ENCODE measurements at regions not wholly inside any gene's neighbourhood (a gene's known extent, or its start where the extent isn't known, plus 50 kb on each side); places are given as distances from the start of the nearest gene placed in this dataset.

DNA sequence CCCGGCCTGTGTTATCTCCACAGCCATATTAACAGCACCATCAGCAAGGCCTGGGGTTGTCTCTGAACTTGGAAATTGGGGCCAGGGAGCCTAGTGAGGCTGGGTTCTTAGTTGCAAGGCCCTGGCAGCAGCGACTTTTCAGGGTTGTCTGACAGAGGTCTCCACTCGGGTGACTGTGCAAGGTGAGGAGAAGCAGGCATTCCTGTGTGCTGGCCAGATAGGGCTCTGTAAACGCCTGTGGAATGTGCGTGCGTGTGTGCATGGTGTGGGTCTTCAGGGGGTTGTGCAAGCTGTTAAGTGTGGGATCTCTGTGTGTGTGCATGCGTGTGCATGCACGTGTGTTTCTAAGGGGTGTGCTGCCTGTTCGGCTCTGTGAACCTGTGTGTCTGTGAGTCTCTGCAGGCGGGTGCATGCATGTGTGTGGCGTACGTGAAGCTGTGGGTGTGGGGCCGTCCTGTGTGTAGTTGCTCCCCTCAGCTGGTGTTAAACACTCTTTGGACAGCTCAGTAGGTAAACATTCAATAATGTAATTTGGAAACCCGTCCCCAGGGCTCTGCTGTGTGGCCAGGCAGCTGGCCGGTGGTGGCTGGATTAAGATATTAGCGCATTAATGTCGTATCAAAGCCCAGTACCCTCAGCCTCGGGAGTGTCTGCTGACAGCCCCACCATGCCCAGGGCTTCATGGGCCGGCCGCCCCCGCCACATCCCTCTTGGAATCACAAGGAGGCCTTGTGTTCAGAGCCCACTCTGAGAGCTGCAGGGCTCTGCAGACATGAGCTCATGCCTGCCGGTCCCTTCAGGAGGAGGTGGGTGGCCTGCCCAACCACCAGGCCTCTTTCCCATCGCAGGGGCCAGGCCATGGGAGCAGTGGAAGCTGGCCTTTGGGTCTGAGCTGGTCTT is 189.9 kb downstream of the FOXD2 start:
- ChIA-PET CTCF (interaction anchor here (0.6 to 1.2 kb wide), 3 partner anchors 78 to 99 kb away, joined by 3 read pairs; no protein-coding TSS in a partner anchor), POLR2A (interaction anchor here (0.9 kb wide), 1 partner anchor 81 kb away, joined by 3 read pairs; no protein-coding TSS in a partner anchor)
- TF ChIP-seq FOXA1 (IDR thresholded peaks at IDR 0.05) (no peak), CTBP1 (IDR thresholded peaks at IDR 0.05; ENCODE audit: borderline replicate concordance) (no peak), HDGF (IDR thresholded peaks at IDR 0.05; ENCODE audit: borderline replicate concordance) (no peak)
- no peak for DNase-seq (ENCODE audit: extremely low spot score)

DNA sequence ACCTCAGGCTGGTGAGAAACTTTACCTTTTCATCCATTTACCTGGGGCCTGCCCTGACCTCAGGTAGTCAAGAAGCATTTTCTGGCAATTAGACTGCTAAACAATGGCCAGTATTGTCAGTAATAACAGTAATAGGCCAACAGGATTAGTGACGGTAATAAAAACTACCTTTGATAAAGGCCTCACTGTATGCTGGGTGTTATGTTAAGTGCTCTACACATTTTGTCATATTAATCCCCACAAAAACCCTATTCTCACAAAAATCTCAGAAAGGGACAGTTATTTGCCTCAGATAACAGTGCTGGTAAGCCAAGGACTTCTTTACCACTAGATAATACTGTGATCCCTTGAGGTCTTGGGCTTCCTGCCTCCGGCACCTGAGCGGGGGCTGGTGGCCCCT is 191.4 kb downstream of the FOXD2 start:
- POLR2A ChIA-PET, result no interaction called here
- CTCF ChIA-PET, result no interaction called here
- TF ChIP-seq FOXK2 (IDR thresholded peaks at IDR 0.05) (no peak), PKNOX1 (IDR thresholded peaks at IDR 0.05) (no peak), ELF4 (IDR thresholded peaks at IDR 0.05) (no peak), SUZ12 (IDR thresholded peaks at IDR 0.05) (no peak), SP1 (IDR thresholded peaks at IDR 0.05) (no peak), CTBP1 (IDR thresholded peaks at IDR 0.05; ENCODE audit: borderline replicate concordance) (no peak)
- no peak for DNase-seq (ENCODE audit: extremely low spot score)

GRCh38 chr1:47630346-47630745 is 192.5 kb downstream of the FOXD2 start:
- ChIA-PET CTCF (interaction anchor here (1.0 to 1.4 kb wide), 2 partner anchors 57 to 193 kb away, joined by 3 to 4 read pairs; no protein-coding TSS in a partner anchor), POLR2A (interaction anchor here (0.7 kb wide), 1 partner anchor 194 kb away, joined by 3 read pairs; no protein-coding TSS in a partner anchor)
- no peak for DNase-seq (ENCODE audit: extremely low spot score)
- TF ChIP-seq ARNT (IDR thresholded peaks at IDR 0.05) (no peak), PKNOX1 (IDR thresholded peaks at IDR 0.05) (no peak), LEF1 (IDR thresholded peaks at IDR 0.05; ENCODE audit: borderline replicate concordance) (no peak), NFRKB (IDR thresholded peaks at IDR 0.05) (no peak), ELF4 (IDR thresholded peaks at IDR 0.05) (no peak)

DNA sequence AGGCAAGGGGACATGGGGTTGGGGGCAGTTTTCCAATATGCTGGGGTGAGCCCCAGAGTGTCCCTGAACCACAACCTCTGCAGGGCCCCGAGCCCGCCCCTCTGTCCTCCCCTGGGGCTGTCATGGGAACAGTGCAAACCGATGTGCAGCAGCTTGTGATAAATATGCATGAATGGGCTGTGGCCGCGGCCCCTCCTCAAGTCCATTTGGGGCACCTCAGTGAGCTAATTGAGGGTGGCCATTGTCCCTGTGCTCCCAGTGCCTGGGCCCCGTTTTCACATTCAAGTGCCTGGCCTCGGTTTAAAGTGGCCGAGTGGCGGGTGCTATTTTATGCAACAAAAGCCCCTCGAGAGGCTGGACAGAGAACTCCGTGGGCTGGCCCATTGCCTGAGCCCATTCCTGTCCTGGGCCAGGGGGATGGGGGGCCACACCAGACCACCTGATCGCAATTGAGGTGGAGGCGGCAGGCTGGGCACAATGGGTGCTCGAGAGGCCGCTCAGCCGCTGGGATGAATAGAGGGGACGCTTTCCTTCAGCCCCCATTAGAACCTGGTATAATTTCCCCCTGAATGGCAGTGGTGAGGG is 193.7 kb downstream of the FOXD2 start:
- CTCF ChIA-PET, result interaction anchor here (1.0 to 1.4 kb wide), 3 partner anchors 55 to 194 kb away, joined by 3 to 4 read pairs (median 3); no protein-coding TSS in a partner anchor
- TF ChIP-seq SUZ12 (IDR thresholded peaks at IDR 0.05) (no peak), PKNOX1 (IDR thresholded peaks at IDR 0.05) (no peak), L3MBTL2 (conservative IDR thresholded peaks at IDR 0.05) (no peak), FOXK2 (IDR thresholded peaks at IDR 0.05) (no peak), BHLHE40 (IDR thresholded peaks at IDR 0.05; ENCODE audit: borderline replicate concordance) (no peak), CTBP1 (IDR thresholded peaks at IDR 0.05; ENCODE audit: borderline replicate concordance) (no peak), TARDBP (IDR thresholded peaks at IDR 0.05) (no peak), HDGF (IDR thresholded peaks at IDR 0.05; ENCODE audit: borderline replicate concordance) (no peak), FOXA1 (IDR thresholded peaks at IDR 0.05) (no peak), LEF1 (IDR thresholded peaks at IDR 0.05; ENCODE audit: borderline replicate concordance) (no peak), SP1 (IDR thresholded peaks at IDR 0.05) (no peak), ELF4 (IDR thresholded peaks at IDR 0.05) (no peak), ARNT (IDR thresholded peaks at IDR 0.05) (no peak), FOXM1 (IDR thresholded peaks at IDR 0.05; ENCODE audit: borderline replicate concordance) (no peak), NFRKB (IDR thresholded peaks at IDR 0.05) (no peak), ZNF384 (IDR thresholded peaks at IDR 0.05) (no peak)
- DNase-seq (ENCODE audit: extremely low spot score), result no peak
- POLR2A ChIA-PET, result no interaction called here

- no peak for DNase-seq (ENCODE audit: extremely low spot score)
- TF ChIP-seq SUZ12 (IDR thresholded peaks at IDR 0.05) (no peak), PKNOX1 (IDR thresholded peaks at IDR 0.05) (no peak), SP1 (IDR thresholded peaks at IDR 0.05) (no peak), BHLHE40 (IDR thresholded peaks at IDR 0.05; ENCODE audit: borderline replicate concordance) (no peak), LEF1 (IDR thresholded peaks at IDR 0.05; ENCODE audit: borderline replicate concordance) (no peak), NFRKB (IDR thresholded peaks at IDR 0.05) (no peak), HDGF (IDR thresholded peaks at IDR 0.05; ENCODE audit: borderline replicate concordance) (no peak), FOXM1 (IDR thresholded peaks at IDR 0.05; ENCODE audit: borderline replicate concordance) (no peak), FOXK2 (IDR thresholded peaks at IDR 0.05) (no peak), TARDBP (IDR thresholded peaks at IDR 0.05) (no peak), ELF4 (IDR thresholded peaks at IDR 0.05) (no peak), ZNF384 (IDR thresholded peaks at IDR 0.05) (no peak), L3MBTL2 (conservative IDR thresholded peaks at IDR 0.05) (no peak), FOXA1 (IDR thresholded peaks at IDR 0.05) (no peak), ARNT (IDR thresholded peaks at IDR 0.05) (no peak), CTBP1 (IDR thresholded peaks at IDR 0.05; ENCODE audit: borderline replicate concordance) (no peak)
- ChIA-PET CTCF (no interaction called here), POLR2A (no interaction called here)
Measured at GRCh38 chr1:47635111-47635510, 197.3 kb downstream of the FOXD2 start.

All from HEK293T (cell line).